Suppressor macrophage treated with lipopolysaccharide for 1 hour (primary cell): ENCODE measurements at regions not wholly inside any gene's neighbourhood (a gene's known extent, or its start where the extent isn't known, plus 50 kb on each side); places are given as distances from the start of the nearest gene placed in this dataset.

ENCODE experiments used
- DNase-seq, 3 donors: peaks; one replicate each; pipeline ENCODE4 v3.0.0-alpha.2; 2020 to 2022

GRCh38 chr17:83192161-83192788, 112.9 kb downstream of the METRNL start:
- DNase-seq: no peak

- DNase-seq: peak in 1 of 3 donors; percentile 37
Measured at GRCh38 chr17:83192789-83193335, 113.5 kb downstream of the METRNL start.

DNA sequence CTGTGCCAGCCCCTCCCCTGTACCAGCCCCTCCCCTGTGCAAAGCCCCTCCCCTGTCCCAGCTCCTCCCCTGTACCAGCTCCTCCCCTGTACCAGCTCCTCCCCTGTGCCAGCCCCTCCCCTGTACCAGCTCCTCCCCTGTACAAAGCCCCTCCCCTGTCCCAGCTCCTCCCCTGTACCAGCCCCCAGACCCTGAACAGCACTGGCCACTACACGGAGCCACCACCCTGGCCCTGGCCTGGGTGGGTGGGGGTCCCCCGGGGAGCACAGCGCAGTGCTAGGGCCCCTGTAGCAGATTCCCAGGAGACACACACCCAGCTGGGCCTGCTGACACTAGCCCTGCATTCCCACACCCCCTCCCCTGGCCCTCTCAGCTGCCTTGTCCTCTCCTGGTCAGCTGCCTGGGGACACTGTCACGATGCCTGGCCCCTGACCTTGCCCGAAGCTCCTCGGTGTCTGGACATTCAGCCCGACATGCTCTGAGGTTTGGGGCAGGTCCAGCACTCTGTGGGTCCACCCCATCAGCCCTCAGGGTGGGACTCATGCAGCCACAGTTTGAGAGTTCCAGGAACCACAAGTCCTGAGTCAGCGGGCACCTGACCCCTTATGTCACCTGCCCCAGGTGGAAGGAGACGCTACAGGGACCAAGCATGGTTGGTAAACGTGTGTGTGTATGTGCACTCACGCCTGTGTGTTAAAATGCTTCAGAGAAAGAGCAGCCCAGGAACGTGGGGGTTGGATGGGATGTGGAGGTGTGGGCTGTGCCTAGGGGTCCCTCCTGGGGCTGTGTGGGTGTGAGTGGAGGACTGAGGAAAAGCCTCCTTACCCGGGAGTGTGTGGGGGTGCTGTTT, 114.2 kb downstream of the METRNL start:
- DNase-seq: peak in 1 of 3 donors; percentile 42

- DNase-seq: peak in 1 of 3 donors; percentile 29
Measured at GRCh38 chr17:83194186-83194561, 114.8 kb downstream of the METRNL start.

DNA sequence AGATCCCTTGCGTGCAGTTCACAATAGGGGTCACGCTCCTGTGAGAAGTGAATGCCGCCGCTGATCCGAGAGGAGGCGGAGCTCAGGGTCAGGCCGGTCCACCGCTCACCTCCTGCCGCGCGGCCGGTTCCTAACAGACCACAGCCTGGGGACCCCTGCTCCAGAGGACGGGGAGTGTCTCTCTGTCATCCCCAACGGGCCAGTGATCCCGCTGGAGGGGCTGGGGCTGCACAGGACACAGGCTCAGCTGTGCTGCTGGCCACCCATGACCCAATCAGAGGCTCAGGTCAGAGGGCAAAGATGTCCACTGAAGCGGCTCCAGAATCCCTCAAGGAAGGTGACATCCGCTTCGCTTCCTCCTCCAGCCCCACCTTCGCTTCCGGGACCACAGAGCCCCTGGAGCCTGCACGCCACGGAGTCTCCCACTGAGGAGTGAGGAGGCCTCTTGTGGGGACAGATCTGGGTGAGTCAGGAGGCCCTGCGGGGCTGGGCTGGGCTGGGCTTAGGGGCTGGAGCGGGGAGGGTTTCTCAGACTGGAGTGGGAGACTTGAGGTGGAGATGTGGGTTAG, 115.4 kb downstream of the METRNL start:
- peak in 2 of 3 donors; percentile 51 to 55 for DNase-seq

DNA sequence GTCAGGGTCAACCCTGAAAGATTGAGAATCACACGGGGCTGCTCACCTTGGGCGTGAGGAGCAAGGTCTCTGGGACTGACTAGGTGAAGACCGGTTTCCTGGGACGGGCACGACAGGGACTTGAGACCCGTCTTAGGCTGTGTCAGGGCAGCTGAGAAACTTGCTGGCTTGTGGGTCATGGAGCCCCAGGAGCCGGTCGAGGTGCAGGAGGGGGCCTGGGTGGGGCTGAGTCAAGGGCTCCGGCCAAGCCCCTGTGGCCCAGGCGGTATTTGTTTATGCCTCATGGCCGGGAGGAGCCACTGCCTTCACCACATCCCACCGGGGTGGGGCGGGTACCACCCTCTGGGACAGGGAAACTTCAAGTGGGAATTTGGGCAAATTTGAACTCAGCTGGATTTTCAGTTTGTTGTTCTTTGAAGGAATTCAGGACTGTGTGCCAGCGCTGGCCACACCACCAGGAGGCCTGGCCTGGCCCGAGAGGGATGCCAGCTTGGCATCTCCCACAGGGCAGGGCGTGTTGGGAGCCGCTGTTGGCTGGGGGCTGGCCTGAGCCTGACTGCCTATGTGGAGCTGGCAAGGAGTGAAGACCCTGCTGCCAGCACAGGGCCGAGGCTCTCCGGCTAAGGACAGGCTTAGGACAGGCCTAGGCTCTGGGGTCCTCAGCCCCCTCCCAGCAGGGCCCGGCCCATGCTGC, 116.1 kb downstream of the METRNL start:
- DNase-seq: no peak

GRCh38 chr17:83196024-83196365, 116.6 kb downstream of the METRNL start:
- DNase-seq: no peak

DNA sequence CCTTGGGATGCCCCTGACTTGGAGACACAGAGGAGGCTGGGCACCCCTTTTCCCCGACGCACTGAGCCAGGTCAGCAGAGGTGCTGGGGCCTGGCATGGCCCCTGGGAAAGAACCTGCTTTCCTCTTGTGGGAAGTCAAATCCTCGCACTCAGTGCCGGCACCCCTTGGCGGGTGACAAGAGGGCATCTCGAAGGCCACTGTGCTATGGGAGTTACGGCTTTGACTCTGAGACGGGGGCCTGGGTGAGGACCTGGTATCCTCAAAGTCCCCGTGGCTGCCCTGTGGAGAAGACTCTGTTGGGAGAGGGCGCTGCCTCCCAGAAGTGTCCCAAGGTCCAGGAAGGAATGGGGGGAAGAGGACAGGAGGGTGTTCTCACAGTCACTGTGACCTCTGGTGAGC, 117.0 kb downstream of the METRNL start:
- DNase-seq: no peak

- DNase-seq: no peak
Measured at GRCh38 chr17:83196973-83197880, 117.8 kb downstream of the METRNL start.

- DNase-seq: no peak
Measured at GRCh38 chr17:83198366-83199341, 119.2 kb downstream of the METRNL start.

GRCh38 chr17:83199500-83200201, 120.2 kb downstream of the METRNL start:
- peak; percentile 84 to 97 (median 96) for DNase-seq

- peak; percentile 95 to 98 (median 97) for DNase-seq
Measured at GRCh38 chr17:83200231-83200699, 120.9 kb downstream of the METRNL start.

- DNase-seq: peak in 2 of 3 donors; percentile 40 to 50
Measured at GRCh38 chr17:83200751-83201150, 121.3 kb downstream of the METRNL start.

DNA sequence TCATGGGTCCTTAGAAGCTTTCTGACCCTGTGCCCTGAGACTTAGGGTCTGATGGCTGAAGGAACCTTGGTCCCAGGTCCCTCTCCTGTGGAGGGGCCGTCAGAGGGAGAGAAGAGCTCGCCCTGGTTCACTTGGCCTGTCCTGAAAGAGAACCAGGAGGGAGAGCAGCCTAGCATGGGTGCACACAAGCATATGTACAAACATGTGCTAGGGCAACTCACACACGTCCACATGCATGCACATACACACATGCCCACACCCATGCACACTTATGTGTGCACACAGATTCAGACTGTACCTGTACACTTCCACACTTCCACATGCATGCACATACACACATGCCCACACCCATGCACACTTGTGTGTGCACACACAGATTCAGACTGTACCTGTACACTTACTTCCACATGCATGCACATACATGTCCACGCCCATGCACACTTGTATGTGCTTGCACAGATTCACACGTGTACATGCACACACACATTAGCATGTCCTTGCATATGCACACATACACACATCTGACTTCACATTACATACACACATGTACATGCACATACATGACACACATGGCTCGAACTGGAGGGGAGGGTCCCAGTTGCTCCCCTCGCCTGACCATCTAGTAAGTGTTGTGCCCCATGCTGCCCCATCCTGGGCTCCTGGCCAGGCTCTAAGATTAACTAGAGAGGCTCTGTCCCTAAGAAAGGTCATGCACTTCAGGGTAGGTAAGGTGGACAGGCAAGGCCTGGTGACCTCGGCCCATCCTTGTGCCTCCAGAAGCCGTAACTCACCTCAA, 122.0 kb downstream of the METRNL start:
- DNase-seq: no peak

DNA sequence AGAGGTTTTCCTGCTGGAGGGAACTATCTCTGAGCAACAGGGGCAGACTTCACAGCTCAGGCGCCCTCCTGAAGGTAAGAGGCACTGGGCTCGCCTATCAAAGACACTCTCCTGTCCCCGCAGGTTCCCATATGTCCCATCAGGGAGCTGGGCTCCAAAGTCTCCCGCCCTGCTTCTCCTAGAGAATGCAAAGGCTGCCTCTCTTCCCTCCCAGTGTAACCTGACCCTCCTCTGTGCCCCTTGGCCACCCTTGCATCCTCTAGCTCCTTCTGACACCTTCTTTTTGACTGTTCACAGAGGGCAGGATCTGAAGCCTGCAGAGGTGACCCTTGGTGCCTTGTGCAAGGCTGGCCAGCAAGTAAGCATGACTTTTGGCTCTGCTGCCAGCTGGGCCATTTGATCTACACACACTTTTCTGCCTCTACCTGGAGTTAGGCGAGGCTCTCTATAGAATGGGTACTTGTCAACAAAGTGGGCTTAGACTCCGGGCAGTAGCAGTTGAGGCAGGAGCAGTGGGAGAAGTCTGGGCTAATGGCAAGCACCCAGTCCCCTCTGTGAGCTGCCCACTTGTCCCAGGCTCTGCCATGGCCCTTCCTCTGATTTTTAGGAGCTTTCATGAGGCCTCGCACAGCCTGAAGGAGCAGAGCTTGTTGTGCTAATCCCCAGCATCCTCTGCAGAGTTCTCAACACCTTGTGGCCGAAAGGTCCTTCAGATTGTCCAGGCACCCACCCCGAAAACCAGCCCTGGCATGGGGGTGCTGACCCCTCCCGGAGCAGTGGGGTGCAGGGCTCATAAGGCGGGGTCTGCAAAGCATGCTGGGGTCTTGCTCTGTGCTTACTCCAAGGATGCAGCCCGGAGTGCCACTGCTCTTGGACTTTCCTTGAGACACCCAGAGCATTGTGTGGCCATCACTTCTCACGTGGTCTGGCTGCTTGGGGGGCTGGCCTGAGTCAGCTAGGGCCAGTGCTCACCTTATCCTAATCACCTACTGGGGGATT, 122.9 kb downstream of the METRNL start:
- DNase-seq: no peak

- DNase-seq: peak; percentile 94 to 99 (median 98)
Measured at GRCh38 chr17:83203073-83203471, 123.7 kb downstream of the METRNL start.

DNA sequence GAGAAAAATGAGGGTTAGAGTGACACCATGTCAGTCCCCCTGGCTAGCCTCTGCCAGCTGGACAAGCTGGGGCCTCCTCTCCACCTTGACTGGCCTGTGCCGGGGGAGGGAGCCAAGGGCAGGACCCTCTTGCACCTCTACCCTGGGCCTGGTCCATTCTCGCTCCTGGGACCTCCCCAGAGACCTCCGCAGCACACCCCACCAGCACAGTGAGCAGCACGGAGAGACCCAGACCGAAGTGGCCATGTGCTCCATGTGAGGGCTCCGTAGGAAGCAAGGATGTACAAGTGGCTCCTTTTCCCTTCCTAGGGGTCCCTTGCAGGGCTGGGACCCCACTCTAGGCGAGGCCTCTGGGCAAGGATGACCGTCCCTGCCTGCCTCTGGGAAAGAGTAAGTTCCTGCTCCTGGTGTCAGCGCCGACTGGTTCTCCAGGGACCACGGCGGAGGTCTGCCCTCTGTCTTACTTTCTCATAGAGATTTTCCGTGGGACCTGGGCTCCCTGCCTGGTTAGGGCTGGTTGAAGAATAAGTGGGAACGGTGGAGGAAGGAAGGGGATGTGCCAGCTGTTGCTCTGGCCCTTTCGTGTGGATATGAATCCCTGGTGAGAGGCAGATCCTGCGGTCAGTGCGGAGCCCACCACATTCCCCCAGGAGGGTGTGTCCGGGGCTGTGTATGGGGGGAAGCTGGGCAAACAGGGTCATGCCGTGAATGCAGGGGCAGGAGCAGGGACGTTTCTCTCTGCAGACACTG, 124.2 kb downstream of the METRNL start:
- no peak for DNase-seq
